H1 (cell line): ENCODE measurements at regions not wholly inside any gene's neighbourhood (a gene's known extent, or its start where the extent isn't known, plus 50 kb on each side); places are given as distances from the start of the nearest gene placed in this dataset.

Experiments used
- GTF2F1 ChIP-seq: IDR thresholded peaks from 2 replicates; pipeline ENCODE4 v1.6.1; 2012; ENCODE audit warnings: low read depth, low read length, improper control_type of control experiment, borderline replicate concordance
- JUND ChIP-seq: IDR thresholded peaks from 2 replicates; pipeline ENCODE4 v1.6.1; 2011; ENCODE audit warnings: mild to moderate bottlenecking, improper control_type of control experiment, low read length
- SP4 ChIP-seq: IDR thresholded peaks from 2 replicates; pipeline ENCODE4 v1.6.1; 2012; ENCODE audit warnings: low read length, inconsistent platforms
- SRF ChIP-seq: IDR thresholded peaks from 2 replicates; pipeline ENCODE4 v1.6.1; 2011; ENCODE audit warnings: mild to moderate bottlenecking, low read depth, low read length, moderate library complexity
- TCF12 ChIP-seq: IDR thresholded peaks from 2 replicates; pipeline ENCODE4 v1.6.1; 2011; ENCODE audit warnings: low read depth, mild to moderate bottlenecking, low read length

DNA sequence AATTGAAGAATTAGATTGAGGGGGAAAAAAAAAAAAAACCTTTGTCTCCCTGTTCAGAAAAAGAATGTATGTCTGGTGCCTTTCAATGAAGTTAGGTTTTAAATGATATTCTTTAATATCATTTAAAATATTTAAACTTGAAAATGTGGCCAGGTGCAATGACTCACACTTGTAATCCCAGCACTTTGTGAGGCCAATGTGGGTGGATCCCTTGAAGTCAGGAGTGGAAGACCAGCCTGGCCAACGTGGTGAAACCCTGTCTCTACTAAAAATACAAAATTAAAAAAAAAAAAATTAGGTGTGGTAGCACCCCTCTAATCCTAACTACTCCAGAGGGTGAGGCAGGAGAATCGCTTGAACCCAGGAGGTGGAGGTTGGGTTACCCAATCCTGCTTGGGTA lies 111.1 kb upstream of the RASA1 start (continued):
- TF ChIP-seq TCF12 = no peak
- TF ChIP-seq SP4 = no peak
- TF ChIP-seq JUND = no peak
- TF ChIP-seq SRF = no peak
- TF ChIP-seq GTF2F1 = no peak
